ENCODE measurements at regions not wholly inside any gene's neighbourhood (a gene's known extent, or its start where the extent isn't known, plus 50 kb on each side); places are given as distances from the start of the nearest gene placed in this dataset.
"Not testable (repeated sequence)": the region's sequence is repeated elsewhere in the genome, so short reads cannot be mapped to it uniquely, and the experiment has no call there.

DNA sequence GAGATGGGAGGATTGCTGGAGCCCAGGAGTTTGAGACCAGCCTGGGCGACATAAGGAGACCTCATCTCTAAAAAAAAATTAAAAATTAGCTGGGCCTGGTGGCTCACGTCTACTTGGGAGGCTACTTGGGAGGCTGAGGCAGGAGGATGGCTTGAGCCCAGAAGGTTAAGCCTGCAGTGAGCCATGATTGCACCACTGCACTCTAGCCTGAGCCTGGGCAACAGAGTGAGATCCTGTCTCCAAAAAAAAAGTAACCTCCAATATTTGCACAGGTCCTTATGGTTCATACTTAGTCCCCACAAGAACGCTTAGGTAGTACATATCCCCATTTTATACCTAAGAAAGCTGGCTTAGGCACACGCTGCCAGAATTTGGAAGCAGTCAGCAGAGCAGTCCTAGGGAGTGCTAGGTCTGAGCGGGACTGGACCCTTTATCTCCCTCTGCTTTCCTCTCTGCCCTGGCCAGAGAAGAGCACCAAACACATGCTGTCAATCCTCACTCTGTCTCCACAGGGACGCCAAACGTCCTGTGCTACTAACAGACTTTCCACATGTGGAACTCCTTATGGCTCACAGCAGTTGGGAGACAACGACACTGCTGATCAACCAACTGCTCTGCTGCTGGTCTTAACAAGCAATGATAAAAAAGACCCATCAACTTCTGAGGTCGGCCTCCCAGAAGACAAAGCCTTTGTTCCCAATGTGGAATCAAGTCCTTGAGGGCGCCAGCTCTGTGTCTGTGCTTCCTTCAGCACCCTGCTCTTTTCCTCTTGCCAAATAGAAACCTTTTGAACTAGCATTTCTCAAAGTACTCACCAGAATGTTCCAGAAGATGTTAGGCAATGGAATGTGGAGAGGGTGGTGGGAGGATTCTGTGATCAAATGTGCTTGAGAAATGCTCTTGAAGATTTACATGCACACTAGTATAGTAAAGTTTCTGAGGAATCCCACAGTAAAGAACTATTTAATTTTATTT lies 226.3 kb upstream of the DTNBP1 start:
- Histone ChIP-seq H3K4me2 (ENCODE audit: low read length) (no peak overlapping the region), H3K9ac (no peak overlapping the region), H3K79me2 (no peaks in the 10 kb centered on the region), H3K4me1 (no peaks in the 10 kb centered on the region), H3K9me3 (ENCODE audit: control insufficient read depth, low read length) (no peaks in the 10 kb centered on the region), H3K27me3 (ENCODE audit: control insufficient read depth, insufficient read depth, low read length) (no peaks in the 10 kb centered on the region), H3K27ac (no peak overlapping the region), H2AFZ (no peak overlapping the region), H3K36me3 (ENCODE audit: control insufficient read depth, insufficient read depth, low read length) (no peaks in the 10 kb centered on the region), H3K4me3 (ENCODE audit: low read depth, low read length) (no peak overlapping the region)
- TF ChIP-seq, protein P1, sequence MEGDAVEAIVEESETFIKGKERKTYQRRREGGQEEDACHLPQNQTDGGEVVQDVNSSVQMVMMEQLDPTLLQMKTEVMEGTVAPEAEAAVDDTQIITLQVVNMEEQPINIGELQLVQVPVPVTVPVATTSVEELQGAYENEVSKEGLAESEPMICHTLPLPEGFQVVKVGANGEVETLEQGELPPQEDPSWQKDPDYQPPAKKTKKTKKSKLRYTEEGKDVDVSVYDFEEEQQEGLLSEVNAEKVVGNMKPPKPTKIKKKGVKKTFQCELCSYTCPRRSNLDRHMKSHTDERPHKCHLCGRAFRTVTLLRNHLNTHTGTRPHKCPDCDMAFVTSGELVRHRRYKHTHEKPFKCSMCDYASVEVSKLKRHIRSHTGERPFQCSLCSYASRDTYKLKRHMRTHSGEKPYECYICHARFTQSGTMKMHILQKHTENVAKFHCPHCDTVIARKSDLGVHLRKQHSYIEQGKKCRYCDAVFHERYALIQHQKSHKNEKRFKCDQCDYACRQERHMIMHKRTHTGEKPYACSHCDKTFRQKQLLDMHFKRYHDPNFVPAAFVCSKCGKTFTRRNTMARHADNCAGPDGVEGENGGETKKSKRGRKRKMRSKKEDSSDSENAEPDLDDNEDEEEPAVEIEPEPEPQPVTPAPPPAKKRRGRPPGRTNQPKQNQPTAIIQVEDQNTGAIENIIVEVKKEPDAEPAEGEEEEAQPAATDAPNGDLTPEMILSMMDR (IDR thresholded peaks at IDR 0.05) = no peak

DNA sequence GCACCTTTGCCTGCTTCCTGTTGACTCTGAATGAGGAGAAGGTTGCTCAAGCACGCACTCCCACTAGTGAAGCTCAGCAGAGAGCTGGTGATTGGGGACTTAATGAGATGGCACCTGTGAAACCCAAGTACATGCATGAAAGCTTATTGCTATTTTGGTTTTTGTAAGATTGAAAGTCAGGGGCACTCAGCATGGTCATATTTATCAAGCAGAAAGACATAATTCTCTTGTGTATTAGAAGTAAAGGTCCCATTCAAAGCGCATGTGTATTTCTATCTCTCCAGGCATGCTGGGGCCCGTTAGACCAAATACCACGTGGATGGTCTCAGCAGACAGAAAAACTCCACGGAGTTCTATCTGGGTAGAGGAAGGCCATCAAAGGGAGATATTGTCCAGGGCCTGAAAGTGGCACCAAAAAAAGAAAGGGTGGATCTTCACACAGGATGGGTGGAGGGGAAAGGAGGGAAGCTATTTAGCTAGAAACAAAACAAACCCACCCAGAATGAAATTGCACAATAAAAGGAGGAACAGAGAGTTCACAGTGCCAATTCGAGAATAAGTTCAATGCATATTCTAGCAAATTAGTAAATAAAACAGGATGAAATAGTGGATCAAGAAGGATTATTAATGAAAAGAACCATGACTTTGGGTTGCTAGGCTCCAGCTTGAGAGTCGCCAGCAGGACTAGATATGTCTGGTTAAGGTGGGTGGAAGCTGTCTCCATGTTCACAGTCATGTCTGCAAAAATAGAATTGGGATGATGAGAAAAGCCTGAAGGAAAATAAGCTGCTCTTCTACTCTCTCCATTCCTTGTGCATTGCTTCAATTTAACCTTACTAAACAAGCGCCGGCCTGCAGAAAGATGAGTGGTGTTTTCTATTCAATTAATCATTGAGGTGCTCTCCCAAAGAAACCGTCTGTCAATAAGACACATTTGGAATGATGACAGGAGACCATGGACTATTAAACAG lies 224.9 kb upstream of the DTNBP1 start:
- no peak overlapping the region for H3K4me3 ChIP-seq (ENCODE audit: low read depth, low read length)
- H3K9ac ChIP-seq = no peak overlapping the region
- no peaks in the 10 kb centered on the region for H3K36me3 ChIP-seq (ENCODE audit: control insufficient read depth, insufficient read depth, low read length)
- TF ChIP-seq, protein P1 (IDR thresholded peaks at IDR 0.05) = no peak
- no peaks in the 10 kb centered on the region for H3K4me1 ChIP-seq
- no peak overlapping the region for H3K4me2 ChIP-seq (ENCODE audit: low read length)
- no peak overlapping the region for H2AFZ ChIP-seq
- H3K27ac ChIP-seq = no peak overlapping the region
- H3K79me2 ChIP-seq = no peaks in the 10 kb centered on the region
- H3K9me3 ChIP-seq (ENCODE audit: control insufficient read depth, low read length) = no peaks in the 10 kb centered on the region
- no peaks in the 10 kb centered on the region for H3K27me3 ChIP-seq (ENCODE audit: control insufficient read depth, insufficient read depth, low read length)

DNA sequence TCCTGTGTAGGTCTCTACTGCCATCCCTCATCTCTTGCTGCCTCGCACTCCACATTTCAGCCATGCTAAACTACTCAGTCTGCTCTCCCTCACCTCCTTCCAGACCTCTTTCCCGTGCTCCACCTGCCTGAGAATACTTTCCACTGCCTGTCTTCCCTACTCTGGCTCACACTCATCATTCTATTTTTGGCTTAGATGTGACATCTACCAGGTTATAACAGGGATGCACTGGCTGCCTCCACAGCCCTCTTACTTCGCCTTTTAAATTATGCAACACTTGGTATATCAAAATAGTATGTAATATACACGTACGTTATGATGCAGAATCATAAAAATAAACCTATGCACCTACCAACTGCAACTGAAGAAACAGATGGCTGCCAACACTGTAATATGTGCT lies 222.8 kb upstream of the DTNBP1 start:
- Histone ChIP-seq H3K36me3 (ENCODE audit: control insufficient read depth, insufficient read depth, low read length) (no peaks in the 10 kb centered on the region), H3K27ac (no peak overlapping the region), H2AFZ (no peak overlapping the region), H3K4me2 (ENCODE audit: low read length) (no peak overlapping the region), H3K4me3 (ENCODE audit: low read depth, low read length) (no peak overlapping the region), H3K79me2 (no peaks in the 10 kb centered on the region), H3K9ac (no peak overlapping the region), H3K27me3 (ENCODE audit: control insufficient read depth, insufficient read depth, low read length) (no peaks in the 10 kb centered on the region), H3K4me1 (no peaks in the 10 kb centered on the region), H3K9me3 (ENCODE audit: control insufficient read depth, low read length) (no peaks in the 10 kb centered on the region)
- TF ChIP-seq, protein P1 (IDR thresholded peaks at IDR 0.05) = no peak

DNA sequence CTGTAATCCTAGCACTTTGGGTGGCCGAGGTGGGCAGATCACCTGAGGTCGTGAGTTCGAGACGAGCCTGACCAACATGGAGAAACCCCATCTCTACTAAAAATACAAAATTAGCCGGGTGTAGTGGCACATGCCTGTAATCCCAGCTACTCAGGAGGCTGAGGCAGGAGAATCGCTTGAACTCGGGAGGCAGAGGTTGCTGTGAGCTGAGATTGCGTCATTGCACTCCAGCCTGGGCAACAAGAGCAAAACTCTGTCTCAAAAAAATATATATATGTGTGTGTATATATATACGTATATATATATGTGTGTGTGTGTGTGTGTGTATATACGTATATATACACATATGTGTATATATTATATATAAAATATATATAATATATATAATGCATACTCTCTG lies 220.8 kb upstream of the DTNBP1 start:
- H3K79me2 ChIP-seq; H2AFZ ChIP-seq; H3K4me3 ChIP-seq (ENCODE audit: low read depth, low read length); H3K9me3 ChIP-seq (ENCODE audit: control insufficient read depth, low read length); H3K27ac ChIP-seq; H3K9ac ChIP-seq; H3K4me2 ChIP-seq (ENCODE audit: low read length); H3K36me3 ChIP-seq (ENCODE audit: control insufficient read depth, insufficient read depth, low read length); H3K27me3 ChIP-seq (ENCODE audit: control insufficient read depth, insufficient read depth, low read length); H3K4me1 ChIP-seq: not testable (repeated sequence)

DNA sequence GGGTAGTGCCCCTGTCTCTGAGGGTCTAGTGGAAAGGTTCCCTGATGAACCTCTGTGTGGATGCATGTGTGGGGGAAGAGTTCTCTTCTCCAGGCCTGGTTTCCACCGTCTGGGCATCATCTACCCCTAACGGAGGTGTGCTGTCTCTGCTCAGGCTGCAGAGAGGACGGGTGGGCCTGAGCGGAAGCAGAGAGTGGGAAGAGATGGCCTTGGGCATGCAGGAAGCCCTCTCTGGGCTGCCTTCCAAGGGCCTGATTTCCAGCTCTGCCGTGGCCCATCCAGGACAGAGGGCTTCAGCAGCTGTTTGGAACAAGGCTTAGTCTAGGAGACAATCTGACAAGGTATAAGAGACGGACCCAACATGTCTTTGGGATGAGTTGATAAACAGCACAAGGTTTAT lies 220.1 kb upstream of the DTNBP1 start:
- Histone ChIP-seq H3K9me3 (ENCODE audit: control insufficient read depth, low read length) (no peaks in the 10 kb centered on the region), H3K79me2 (no peaks in the 10 kb centered on the region), H3K27ac (no peak overlapping the region), H2AFZ (no peak overlapping the region), H3K27me3 (ENCODE audit: control insufficient read depth, insufficient read depth, low read length) (no peaks in the 10 kb centered on the region), H3K4me3 (ENCODE audit: low read depth, low read length) (no peak overlapping the region), H3K4me2 (ENCODE audit: low read length) (no peak overlapping the region), H3K36me3 (ENCODE audit: control insufficient read depth, insufficient read depth, low read length) (no peaks in the 10 kb centered on the region), H3K9ac (no peak overlapping the region), H3K4me1 (no peaks in the 10 kb centered on the region)
- TF ChIP-seq, protein P1 (IDR thresholded peaks at IDR 0.05) = no peak

Measured in parathyroid adenoma (tissue), 2 donors.